ENCODE measurements at regions not wholly inside any gene's neighbourhood (a gene's known extent, or its start where the extent isn't known, plus 50 kb on each side); places are given as distances from the start of the nearest gene placed in this dataset.
"Not testable (repeated sequence)": the region's sequence is repeated elsewhere in the genome, so short reads cannot be mapped to it uniquely, and the experiment has no call there.

- intact Hi-C loops (cut with DNase I; ENCODE audit: low total_unique reads); ATAC-seq: not testable (repeated sequence)
Measured at GRCh38 chr4:9541388-9541915, 97.2 kb downstream of the DEFB131A start.

DNA sequence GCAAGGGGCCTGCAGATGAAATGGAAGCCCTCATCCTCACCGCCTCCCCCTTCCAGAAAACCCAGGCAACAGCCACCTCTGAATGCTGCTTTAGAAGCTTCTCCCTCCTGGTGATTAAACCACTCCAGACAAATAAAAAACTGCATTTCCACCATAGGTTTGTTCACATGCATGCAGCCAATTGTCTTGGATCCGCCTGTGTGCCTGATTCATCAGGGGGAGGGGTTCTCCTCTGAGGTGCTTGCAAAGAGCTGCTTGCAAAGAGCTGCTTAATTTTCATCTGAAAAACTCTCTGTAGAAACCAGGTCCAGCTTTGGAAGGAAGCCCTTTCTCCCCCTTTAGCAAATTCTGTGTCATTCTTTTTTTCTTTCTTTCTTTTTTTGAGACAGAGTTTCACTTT is 100.6 kb downstream of the DEFB131A start:
- H3K4me1 ChIP-seq; H3K4me3 ChIP-seq; DNase-seq; H3K27me3 ChIP-seq; H3K36me3 ChIP-seq; intact Hi-C loops (cut with DNase I; ENCODE audit: low total_unique reads); H3K27ac ChIP-seq; ATAC-seq; H3K9me3 ChIP-seq: not testable (repeated sequence)
- in situ Hi-C loops (cut with MboI; ENCODE audit: low sequenced_read_pairs in 4 of 4), result loop anchor here in 1 of 4 donors (25.0 kb wide), 1 partner anchor 117 kb away; no protein-coding TSS in a partner anchor

More at GRCh38 chr4:9541388-9541915, 97.2 kb downstream of the DEFB131A start:
- H3K4me1 ChIP-seq, H3K9me3 ChIP-seq, H3K4me3 ChIP-seq, DNase-seq, H3K27ac ChIP-seq, H3K27me3 ChIP-seq, H3K36me3 ChIP-seq: not testable (repeated sequence)
- in situ Hi-C loops (cut with MboI; ENCODE audit: low sequenced_read_pairs in 4 of 4), result loop anchor here in 1 of 4 donors (25.0 kb wide), 1 partner anchor 121 kb away; no protein-coding TSS in a partner anchor

GRCh38 chr4:9547470-9547869 is 103.3 kb downstream of the DEFB131A start:
- H3K4me1 ChIP-seq; H3K27me3 ChIP-seq; DNase-seq; H3K36me3 ChIP-seq; ATAC-seq; intact Hi-C loops (cut with DNase I; ENCODE audit: low total_unique reads); H3K9me3 ChIP-seq; H3K27ac ChIP-seq; H3K4me3 ChIP-seq: not testable (repeated sequence)
- in situ Hi-C loops (cut with MboI; ENCODE audit: low sequenced_read_pairs in 4 of 4), result loop anchor here in 1 of 4 donors (25.0 kb wide), 1 partner anchor 115 kb away; no protein-coding TSS in a partner anchor

DNA sequence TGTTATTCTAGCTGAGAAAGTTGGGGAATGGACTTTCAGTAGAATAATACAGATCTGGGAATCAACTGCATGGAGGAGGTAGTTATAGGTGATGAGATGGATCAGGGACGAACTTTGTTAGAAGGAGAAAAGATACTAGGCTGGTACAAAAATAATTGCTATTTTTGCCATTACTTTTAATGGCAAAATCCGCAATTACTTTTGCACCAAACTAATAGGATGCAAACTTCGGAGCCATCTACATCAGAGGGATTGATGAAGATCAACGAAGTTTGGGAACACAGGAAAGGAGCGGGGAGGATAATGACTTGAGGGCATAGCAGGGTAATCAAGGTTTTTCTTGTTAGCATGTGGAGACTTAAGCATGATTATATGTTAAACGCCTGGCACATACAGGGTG is 111.9 kb downstream of the DEFB131A start:
- H3K36me3 ChIP-seq; H3K4me3 ChIP-seq; intact Hi-C loops (cut with DNase I; ENCODE audit: low total_unique reads); in situ Hi-C loops (cut with MboI; ENCODE audit: low sequenced_read_pairs in 4 of 4); H3K4me1 ChIP-seq; H3K27me3 ChIP-seq; ATAC-seq; H3K9me3 ChIP-seq; H3K27ac ChIP-seq; DNase-seq: not testable (repeated sequence)

- ATAC-seq; H3K36me3 ChIP-seq; H3K4me1 ChIP-seq; H3K9me3 ChIP-seq; intact Hi-C loops (cut with DNase I; ENCODE audit: low total_unique reads); H3K4me3 ChIP-seq; H3K27me3 ChIP-seq; in situ Hi-C loops (cut with MboI; ENCODE audit: low sequenced_read_pairs in 4 of 4); H3K27ac ChIP-seq; DNase-seq: not testable (repeated sequence)
Measured at GRCh38 chr4:9577869-9578268, 133.7 kb downstream of the DEFB131A start.

GRCh38 chr4:9582880-9583279 is 138.7 kb downstream of the DEFB131A start:
- H3K4me1 ChIP-seq; DNase-seq; H3K27me3 ChIP-seq; in situ Hi-C loops (cut with MboI; ENCODE audit: low sequenced_read_pairs in 4 of 4); H3K4me3 ChIP-seq; H3K9me3 ChIP-seq; intact Hi-C loops (cut with DNase I; ENCODE audit: low total_unique reads); H3K36me3 ChIP-seq; H3K27ac ChIP-seq; ATAC-seq: not testable (repeated sequence)

DNA sequence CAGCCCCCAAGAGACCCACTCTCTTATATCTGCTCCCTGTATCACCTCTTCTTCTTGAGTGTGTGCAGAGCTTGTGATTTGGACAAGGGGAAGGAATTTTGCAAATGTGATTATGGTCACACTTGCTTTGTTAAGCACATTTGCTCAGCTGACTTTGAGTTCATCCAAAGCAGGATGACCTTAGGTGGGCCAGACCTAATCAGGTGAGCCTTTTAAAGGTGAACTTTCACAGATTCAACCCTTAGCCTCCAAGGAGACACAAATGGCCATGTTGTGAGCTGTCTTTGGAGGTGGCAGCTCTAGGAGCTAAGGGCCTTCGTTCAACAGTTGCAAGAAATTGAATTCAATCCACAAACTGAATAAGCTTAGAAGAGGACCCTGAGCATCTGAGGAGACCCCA is 147.8 kb downstream of the DEFB131A start:
- Histone ChIP-seq H3K4me1 (no peaks in the 10 kb centered on the region), H3K27me3 (no peaks in the 10 kb centered on the region), H3K9me3 (no peaks in the 10 kb centered on the region), H3K27ac (no peak overlapping the region), H3K4me3 (no peak overlapping the region), H3K36me3 (no peaks in the 10 kb centered on the region)
- ATAC-seq (no peak), DNase-seq (no peak)
- intact Hi-C loops (cut with DNase I; ENCODE audit: low total_unique reads) (no loop called here), in situ Hi-C loops (cut with MboI; ENCODE audit: low sequenced_read_pairs in 4 of 4) (no loop called here)
- TF ChIP-seq POLR2A (IDR thresholded peaks at IDR 0.05), result no peak
- TF ChIP-seq, protein P1, sequence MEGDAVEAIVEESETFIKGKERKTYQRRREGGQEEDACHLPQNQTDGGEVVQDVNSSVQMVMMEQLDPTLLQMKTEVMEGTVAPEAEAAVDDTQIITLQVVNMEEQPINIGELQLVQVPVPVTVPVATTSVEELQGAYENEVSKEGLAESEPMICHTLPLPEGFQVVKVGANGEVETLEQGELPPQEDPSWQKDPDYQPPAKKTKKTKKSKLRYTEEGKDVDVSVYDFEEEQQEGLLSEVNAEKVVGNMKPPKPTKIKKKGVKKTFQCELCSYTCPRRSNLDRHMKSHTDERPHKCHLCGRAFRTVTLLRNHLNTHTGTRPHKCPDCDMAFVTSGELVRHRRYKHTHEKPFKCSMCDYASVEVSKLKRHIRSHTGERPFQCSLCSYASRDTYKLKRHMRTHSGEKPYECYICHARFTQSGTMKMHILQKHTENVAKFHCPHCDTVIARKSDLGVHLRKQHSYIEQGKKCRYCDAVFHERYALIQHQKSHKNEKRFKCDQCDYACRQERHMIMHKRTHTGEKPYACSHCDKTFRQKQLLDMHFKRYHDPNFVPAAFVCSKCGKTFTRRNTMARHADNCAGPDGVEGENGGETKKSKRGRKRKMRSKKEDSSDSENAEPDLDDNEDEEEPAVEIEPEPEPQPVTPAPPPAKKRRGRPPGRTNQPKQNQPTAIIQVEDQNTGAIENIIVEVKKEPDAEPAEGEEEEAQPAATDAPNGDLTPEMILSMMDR (IDR thresholded peaks at IDR 0.05 in 4 of 5, conservative IDR thresholded peaks at IDR 0.05 in 1 of 5), result no peak

DNA sequence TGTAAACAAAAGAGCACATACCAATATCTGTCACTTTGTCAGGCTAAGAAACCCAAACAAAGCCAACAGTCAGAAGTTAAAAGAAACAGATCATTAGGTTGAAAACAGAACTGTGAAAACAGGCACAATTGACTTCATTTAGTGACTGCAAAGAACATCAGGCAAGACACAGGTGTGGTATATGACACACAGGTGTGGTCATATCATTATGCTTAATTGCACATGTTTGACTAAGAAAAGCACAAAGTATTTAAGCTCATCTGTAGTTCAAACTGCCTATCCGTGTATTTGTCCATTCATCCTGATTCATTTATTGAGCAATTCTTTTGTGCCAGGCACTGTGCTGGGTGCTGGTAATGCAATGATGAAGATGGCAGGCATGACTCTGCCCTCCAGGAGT is 150.7 kb downstream of the DEFB131A start:
- H3K9me3 ChIP-seq, result no peaks in the 10 kb centered on the region
- intact Hi-C loops (cut with DNase I; ENCODE audit: low total_unique reads) (no loop called here), in situ Hi-C loops (cut with MboI; ENCODE audit: low sequenced_read_pairs in 4 of 4) (no loop called here)
- H3K4me3 ChIP-seq, result no peak overlapping the region
- no peaks in the 10 kb centered on the region for H3K36me3 ChIP-seq
- TF ChIP-seq, protein P1 (IDR thresholded peaks at IDR 0.05 in 4 of 5, conservative IDR thresholded peaks at IDR 0.05 in 1 of 5), result no peak
- no peak for TF ChIP-seq POLR2A (IDR thresholded peaks at IDR 0.05)
- no peak overlapping the region for H3K27ac ChIP-seq
- DNase-seq, result no peak
- no peaks in the 10 kb centered on the region for H3K4me1 ChIP-seq
- ATAC-seq, result no peak
- H3K27me3 ChIP-seq, result no peaks in the 10 kb centered on the region

DNA sequence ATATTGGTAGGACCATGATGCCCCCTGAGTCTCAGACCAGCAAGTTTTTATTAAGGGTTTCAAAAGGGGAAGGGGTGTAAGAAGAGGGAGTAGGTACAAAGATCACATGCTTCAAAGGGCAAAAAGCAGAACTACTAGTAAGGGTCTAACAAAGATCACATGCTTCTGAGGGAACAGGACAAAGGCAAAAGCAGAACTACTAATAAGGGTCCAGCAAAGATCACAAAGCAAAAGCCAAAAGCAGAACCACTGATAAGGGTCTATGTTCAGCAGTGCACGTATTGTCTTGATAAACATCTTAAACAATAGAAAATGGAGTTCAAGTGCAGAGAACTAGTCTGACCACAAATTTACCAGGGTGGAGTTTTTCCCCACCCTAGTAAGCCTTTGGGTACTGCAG is 151.3 kb downstream of the DEFB131A start:
- intact Hi-C loops (cut with DNase I; ENCODE audit: low total_unique reads); H3K4me3 ChIP-seq; in situ Hi-C loops (cut with MboI; ENCODE audit: low sequenced_read_pairs in 4 of 4); ATAC-seq; H3K27me3 ChIP-seq; H3K9me3 ChIP-seq; H3K36me3 ChIP-seq; H3K27ac ChIP-seq; H3K4me1 ChIP-seq; DNase-seq: not testable (repeated sequence)

Measured in gastrocnemius medialis (tissue), 4 donors.